ENCODE measurements at regions not wholly inside any gene's neighbourhood (a gene's known extent, or its start where the extent isn't known, plus 50 kb on each side); places are given as distances from the start of the nearest gene placed in this dataset.

GRCh38 chr5:2619216-2619615 lies 132.3 kb downstream of the IRX2 start:
- DNase-seq: no peak
- intact Hi-C loops (cut with DNase I): no loop called here
- Histone ChIP-seq H3K4me3 (no peak overlapping the region), H3K4me1 (no peaks in the 10 kb centered on the region), H3K27me3 (ENCODE audit: insufficient read depth in 3 of 3, low read length in 2 of 3) (peaks cover 0 to 2% (median 0%) of the 10 kb centered on the region in 3 donors), H3K36me3 (ENCODE audit: insufficient read depth in 1 of 2, low read depth in 1 of 2) (no peaks in the 10 kb centered on the region), H3K27ac (no peak overlapping the region), H3K9me3 (no peaks in the 10 kb centered on the region)
- 44 to 56% (median 52%) methylated on average over 6 of the region's 6 CpGs for WGBS, 3 donors
- ATAC-seq: no peak
- TF ChIP-seq, protein P1, sequence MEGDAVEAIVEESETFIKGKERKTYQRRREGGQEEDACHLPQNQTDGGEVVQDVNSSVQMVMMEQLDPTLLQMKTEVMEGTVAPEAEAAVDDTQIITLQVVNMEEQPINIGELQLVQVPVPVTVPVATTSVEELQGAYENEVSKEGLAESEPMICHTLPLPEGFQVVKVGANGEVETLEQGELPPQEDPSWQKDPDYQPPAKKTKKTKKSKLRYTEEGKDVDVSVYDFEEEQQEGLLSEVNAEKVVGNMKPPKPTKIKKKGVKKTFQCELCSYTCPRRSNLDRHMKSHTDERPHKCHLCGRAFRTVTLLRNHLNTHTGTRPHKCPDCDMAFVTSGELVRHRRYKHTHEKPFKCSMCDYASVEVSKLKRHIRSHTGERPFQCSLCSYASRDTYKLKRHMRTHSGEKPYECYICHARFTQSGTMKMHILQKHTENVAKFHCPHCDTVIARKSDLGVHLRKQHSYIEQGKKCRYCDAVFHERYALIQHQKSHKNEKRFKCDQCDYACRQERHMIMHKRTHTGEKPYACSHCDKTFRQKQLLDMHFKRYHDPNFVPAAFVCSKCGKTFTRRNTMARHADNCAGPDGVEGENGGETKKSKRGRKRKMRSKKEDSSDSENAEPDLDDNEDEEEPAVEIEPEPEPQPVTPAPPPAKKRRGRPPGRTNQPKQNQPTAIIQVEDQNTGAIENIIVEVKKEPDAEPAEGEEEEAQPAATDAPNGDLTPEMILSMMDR (IDR thresholded peaks at IDR 0.05): no peak

GRCh38 chr5:2617461-2617860 lies 134.0 kb downstream of the IRX2 start:
- no peak for ATAC-seq
- WGBS, 3 donors: 80 to 89% (median 86%) methylated on average over 5 of the region's 5 CpGs
- no peaks in the 10 kb centered on the region for H3K4me1 ChIP-seq
- H3K36me3 ChIP-seq (ENCODE audit: insufficient read depth in 1 of 2, low read depth in 1 of 2): no peaks in the 10 kb centered on the region
- no peaks in the 10 kb centered on the region for H3K9me3 ChIP-seq
- H3K27ac ChIP-seq: no peak overlapping the region
- TF ChIP-seq, protein P1 (IDR thresholded peaks at IDR 0.05): no peak
- no peak for DNase-seq
- H3K4me3 ChIP-seq: no peak overlapping the region
- peaks cover 0 to 2% (median 0%) of the 10 kb centered on the region in 3 donors for H3K27me3 ChIP-seq (ENCODE audit: insufficient read depth in 3 of 3, low read length in 2 of 3)
- intact Hi-C loops (cut with DNase I): no loop called here

- H3K27me3 ChIP-seq (ENCODE audit: insufficient read depth in 3 of 3, low read length in 2 of 3): peaks cover 0 to 2% (median 0%) of the 10 kb centered on the region in 3 donors
- no peaks in the 10 kb centered on the region for H3K4me1 ChIP-seq
- TF ChIP-seq, protein P1 (IDR thresholded peaks at IDR 0.05): no peak
- H3K36me3 ChIP-seq (ENCODE audit: insufficient read depth in 1 of 2, low read depth in 1 of 2): no peaks in the 10 kb centered on the region
- WGBS, 3 donors: 80 to 86% (median 81%) methylated on average over 4 of the region's 4 CpGs
- intact Hi-C loops (cut with DNase I): no loop called here
- no peak overlapping the region for H3K4me3 ChIP-seq
- H3K9me3 ChIP-seq: no peaks in the 10 kb centered on the region
- no peak for DNase-seq
- no peak overlapping the region for H3K27ac ChIP-seq
- no peak for ATAC-seq
Observed at GRCh38 chr5:2615917-2616316, 135.6 kb downstream of the IRX2 start.

GRCh38 chr5:2614571-2614970 lies 136.9 kb downstream of the IRX2 start:
- no peak for DNase-seq
- Histone ChIP-seq H3K9me3 (peaks cover under 1% of the 10 kb centered on the region), H3K4me3 (no peak overlapping the region), H3K27ac (no peak overlapping the region), H3K27me3 (ENCODE audit: insufficient read depth in 3 of 3, low read length in 2 of 3) (peaks cover 0 to 2% (median 0%) of the 10 kb centered on the region in 3 donors), H3K36me3 (ENCODE audit: insufficient read depth in 1 of 2, low read depth in 1 of 2) (no peaks in the 10 kb centered on the region), H3K4me1 (no peaks in the 10 kb centered on the region)
- ATAC-seq: no peak
- intact Hi-C loops (cut with DNase I): no loop called here
- TF ChIP-seq, protein P1 (IDR thresholded peaks at IDR 0.05): no peak
- WGBS, 3 donors: 78 to 87% (median 83%) methylated on average over 11 of the region's 11 CpGs

GRCh38 chr5:2611659-2612058 lies 139.8 kb downstream of the IRX2 start:
- ATAC-seq (no peak), DNase-seq (no peak)
- WGBS, 3 donors: 48 to 52% (median 48%) methylated on average over 7 of the region's 7 CpGs
- intact Hi-C loops (cut with DNase I): no loop called here
- TF ChIP-seq, protein P1 (IDR thresholded peaks at IDR 0.05): no peak
- Histone ChIP-seq H3K4me3 (no peak overlapping the region), H3K36me3 (ENCODE audit: insufficient read depth in 1 of 2, low read depth in 1 of 2) (no peaks in the 10 kb centered on the region), H3K9me3 (peaks cover 7% of the 10 kb centered on the region), H3K27ac (no peak overlapping the region), H3K4me1 (no peaks in the 10 kb centered on the region), H3K27me3 (ENCODE audit: insufficient read depth in 3 of 3, low read length in 2 of 3) (peaks cover 0 to 2% (median 0%) of the 10 kb centered on the region in 3 donors)
